Keratinocyte (primary cell): ENCODE measurements at regions not wholly inside any gene's neighbourhood (a gene's known extent, or its start where the extent isn't known, plus 50 kb on each side); places are given as distances from the start of the nearest gene placed in this dataset.

Source experiments
- DNase-seq: peaks from one replicate; pipeline ENCODE4 v3.0.0-alpha.2; 2011; ENCODE audit warnings: low read depth, missing footprints, low spot score
- FAIRE-seq: peaks from 2 replicates; lab custom pipeline; 2011; peaks lifted over from hg19 to GRCh38; lab: Jason Lieb, UNC
- H2AFZ ChIP-seq: 2 replicates; pipeline ENCODE4 v1.6.0; 2012; ENCODE audit warnings: low read length, control low read depth, inconsistent platforms; ENCODE audit not compliant: control insufficient read depth
- H3K27ac ChIP-seq: 2 replicates; pipeline ENCODE4 v1.5.1; 2011; ENCODE audit warnings: low read length; ENCODE audit not compliant: control insufficient read depth, insufficient read depth
- H3K27me3 ChIP-seq: 3 replicates; pipeline ENCODE4 v1.6.0; 2011; ENCODE audit warnings: low read length; ENCODE audit not compliant: control insufficient read depth, insufficient read depth; ENCODE audit errors: extremely low read depth
- H3K36me3 ChIP-seq, 2 experiments: 2 replicates in 1 of 2; 3 replicates in 1 of 2; pipeline ENCODE4 v1.5.1; 2011; ENCODE audit warnings: low read length in 2 of 2, mild to moderate bottlenecking in 1 of 2; ENCODE audit not compliant: control insufficient read depth in 2 of 2, insufficient read depth in 2 of 2; ENCODE audit errors: extremely low read depth in 1 of 2
- H3K4me1 ChIP-seq: 3 replicates; pipeline ENCODE4 v1.5.1; 2011; ENCODE audit warnings: low read length; ENCODE audit not compliant: control insufficient read depth, insufficient read depth; ENCODE audit errors: extremely low read depth
- H3K4me2 ChIP-seq: 3 replicates; pipeline ENCODE4 v1.6.0; 2011; ENCODE audit warnings: low read depth, low read length; ENCODE audit not compliant: control insufficient read depth, insufficient read depth; ENCODE audit errors: extremely low read depth
- H3K4me3 ChIP-seq, 3 experiments: fragments of 200-600 bp in 1 of 3; sonication (generic) in 1 of 3; 2 replicates in 2 of 3; 3 replicates in 1 of 3; pipeline ENCODE4 v1.5.1; 2011 to 2016; ENCODE audit warnings: low read length in 3 of 3, mild to moderate bottlenecking in 3 of 3, control low read depth in 2 of 3, inconsistent platforms in 1 of 3, low read depth in 1 of 3, mixed read lengths in 1 of 3, mixed run types in 1 of 3, moderate library complexity in 1 of 3; ENCODE audit not compliant: control insufficient read depth in 2 of 3, insufficient read depth in 2 of 3; ENCODE audit errors: extremely low read depth in 1 of 3
- H3K79me2 ChIP-seq: 2 replicates; pipeline ENCODE4 v1.6.0; 2012; ENCODE audit warnings: low read length; ENCODE audit not compliant: control insufficient read depth, insufficient read depth
- H3K9ac ChIP-seq: 3 replicates; pipeline ENCODE4 v1.6.0; 2011; ENCODE audit warnings: low read length; ENCODE audit not compliant: control insufficient read depth, insufficient read depth; ENCODE audit errors: extremely low read depth
- H3K9me1 ChIP-seq: 3 replicates; pipeline ENCODE4 v1.6.0; 2011; ENCODE audit warnings: low read length; ENCODE audit not compliant: control insufficient read depth, insufficient read depth; ENCODE audit errors: extremely low read depth
- H3K9me3 ChIP-seq: 2 replicates; pipeline ENCODE4 v1.5.1; 2012; ENCODE audit warnings: low read depth, low read length; ENCODE audit not compliant: control insufficient read depth
- H4K20me1 ChIP-seq: 3 replicates; pipeline ENCODE4 v1.6.0; 2011; ENCODE audit warnings: low read length; ENCODE audit not compliant: control insufficient read depth, insufficient read depth; ENCODE audit errors: extremely low read depth
- CTCF ChIP-seq, 3 experiments: IDR thresholded peaks in 1 of 3; conservative IDR thresholded peaks in 1 of 3; optimal IDR thresholded peaks in 1 of 3; 2 replicates in 2 of 3; 3 replicates in 1 of 3; pipeline versions ENCODE3 to v1.5.1; 2011; ENCODE audit warnings: low read length in 3 of 3, mild to moderate bottlenecking in 3 of 3, moderate library complexity in 2 of 3, control low read depth in 1 of 3, inconsistent platforms in 1 of 3; ENCODE audit not compliant: insufficient read depth in 2 of 3; ENCODE audit errors: extremely low read depth in 1 of 3
- EZH2 ChIP-seq: IDR thresholded peaks from one replicate; pipeline ENCODE4 v1.6.1; 2012; ENCODE audit warnings: inconsistent platforms, mild to moderate bottlenecking, low read length, moderate library complexity
- dilution Hi-C: fragments of 300-500 bp; cut with MboI; formaldehyde crosslinking; loops from one replicate; pipeline ENCODE4 v1.7.0; 2020; ENCODE audit warnings: low sequenced_read_pairs; ENCODE audit not compliant: extremely low pct_ligation_motif_present

- DNase-seq (no peak), FAIRE-seq (no peak)
- H3K9ac ChIP-seq: no peak overlapping the region
- H3K27ac ChIP-seq: no peak overlapping the region
- no peak for TF ChIP-seq EZH2
- no peak for TF ChIP-seq CTCF (optimal IDR thresholded peaks at IDR 0.05 in 1 of 3, IDR thresholded peaks at IDR 0.05 in 1 of 3, conservative IDR thresholded peaks at IDR 0.05 in 1 of 3; ENCODE audit: extremely low read depth in 1 of 3, insufficient read depth in 2 of 3, low read length in 3 of 3)
- H3K9me1 ChIP-seq: no peaks in the 10 kb centered on the region
- no peaks in the 10 kb centered on the region for H3K79me2 ChIP-seq
- dilution Hi-C loops: no loop called here
- H3K36me3 ChIP-seq: no peaks in the 10 kb centered on the region
- no peak overlapping the region for H3K4me3 ChIP-seq
- H3K4me1 ChIP-seq: no peaks in the 10 kb centered on the region
- H2AFZ ChIP-seq: no peak overlapping the region
- no peaks in the 10 kb centered on the region for H3K9me3 ChIP-seq
- no peaks in the 10 kb centered on the region for H3K27me3 ChIP-seq
- H4K20me1 ChIP-seq: no peaks in the 10 kb centered on the region
- H3K4me2 ChIP-seq: no peak overlapping the region
Observed at GRCh38 chr4:163776957-163777356, 282.5 kb downstream of the TMA16 start.

- Histone ChIP-seq H3K9me1 (no peaks in the 10 kb centered on the region), H3K36me3 (no peaks in the 10 kb centered on the region), H3K27me3 (no peaks in the 10 kb centered on the region), H3K4me2 (no peak overlapping the region), H4K20me1 (no peaks in the 10 kb centered on the region), H3K27ac (no peak overlapping the region), H3K4me3 (no peak overlapping the region), H3K9me3 (no peaks in the 10 kb centered on the region), H3K79me2 (no peaks in the 10 kb centered on the region), H2AFZ (no peak overlapping the region), H3K9ac (no peak overlapping the region), H3K4me1 (no peaks in the 10 kb centered on the region)
- FAIRE-seq (no peak), DNase-seq (no peak)
- dilution Hi-C loops: no loop called here
- TF ChIP-seq CTCF (optimal IDR thresholded peaks at IDR 0.05 in 1 of 3, IDR thresholded peaks at IDR 0.05 in 1 of 3, conservative IDR thresholded peaks at IDR 0.05 in 1 of 3; ENCODE audit: extremely low read depth in 1 of 3, insufficient read depth in 2 of 3, low read length in 3 of 3): no peak
- no peak for TF ChIP-seq EZH2
Observed at GRCh38 chr4:163781726-163782125, 287.2 kb downstream of the TMA16 start.
